Forelimb muscle (tissue), 1 donor: ENCODE measurements at regions not wholly inside any gene's neighbourhood (a gene's known extent, or its start where the extent isn't known, plus 50 kb on each side); places are given as distances from the start of the nearest gene placed in this dataset.
"Not testable (repeated sequence)": the region's sequence is repeated elsewhere in the genome, so short reads cannot be mapped to it uniquely, and the experiment has no call there.

ENCODE experiments used
- DNase-seq: peaks from one replicate; pipeline ENCODE4 v3.0.0-alpha.2; 2013; ENCODE audit warnings: low read depth

- DNase-seq: no peak
These were observed 468.1 kb downstream of the BTG1 start for GRCh38 chr12:91677556-91677955.

DNA sequence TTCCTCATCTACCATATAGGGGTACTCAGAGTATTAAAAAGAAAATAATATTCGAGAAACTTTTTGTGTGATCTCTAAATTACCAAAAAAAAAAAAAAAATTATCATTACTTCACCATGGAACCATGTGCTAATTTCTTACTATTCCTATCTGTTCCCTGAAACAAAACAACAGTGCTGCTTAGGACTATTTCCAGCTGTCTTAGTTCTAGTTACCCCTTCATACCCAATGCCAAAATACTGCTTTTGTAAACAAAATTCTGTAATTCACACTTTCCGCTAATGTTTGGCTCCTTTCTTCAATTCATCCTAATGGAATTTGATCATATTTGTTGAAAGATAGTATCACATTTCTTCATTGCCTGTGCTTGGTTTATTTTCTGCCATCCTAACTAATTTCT, 470.2 kb downstream of the BTG1 start:
- no peak for DNase-seq

- DNase-seq: no peak
These were observed 473.5 kb downstream of the BTG1 start for GRCh38 chr12:91672130-91672529.

GRCh38 chr12:91667694-91668093, 478.0 kb downstream of the BTG1 start:
- DNase-seq: no peak

DNA sequence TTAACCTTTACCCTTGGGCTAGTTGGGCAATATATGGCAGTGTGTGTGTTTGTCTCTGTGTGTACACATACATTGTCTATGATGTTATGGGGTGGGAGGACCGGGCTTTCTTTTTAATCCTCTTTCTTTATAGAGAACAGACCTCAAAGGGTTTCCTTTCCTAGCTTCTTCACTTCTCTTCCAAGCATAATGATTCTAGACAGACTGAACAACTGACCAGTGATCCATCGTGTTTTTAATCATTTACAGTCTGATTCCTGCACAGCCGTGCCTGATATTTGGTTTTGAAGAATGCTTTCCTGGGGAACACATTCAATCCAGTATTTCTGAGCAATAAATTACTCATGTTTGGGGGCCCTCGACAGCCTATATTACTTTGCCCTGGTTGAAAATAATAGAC, 481.1 kb upstream of the DCN start:
- DNase-seq: no peak

- no peak for DNase-seq
These were observed 480.7 kb upstream of the DCN start for GRCh38 chr12:91663310-91663709.

DNA sequence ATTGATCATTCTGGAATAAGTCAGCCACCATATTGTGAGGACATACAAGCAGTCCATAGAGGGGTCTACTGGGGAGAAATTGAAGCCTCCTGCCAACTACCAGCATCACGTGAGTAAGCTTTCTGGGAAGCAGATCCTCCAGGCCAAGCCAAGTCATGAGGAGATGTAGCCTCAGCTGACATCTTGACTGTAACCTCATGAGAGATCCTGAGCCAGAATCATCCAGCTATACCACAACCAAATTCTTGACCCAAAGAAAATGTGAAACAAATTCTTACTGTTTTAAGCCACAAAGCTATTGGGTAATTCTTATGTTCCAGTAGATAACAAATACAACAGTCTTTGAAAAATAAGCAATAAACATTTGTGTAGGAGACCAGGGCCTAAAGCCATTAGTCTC, 479.4 kb upstream of the DCN start:
- no peak for DNase-seq

- DNase-seq: no peak
These were observed 474.4 kb upstream of the DCN start for GRCh38 chr12:91657032-91657431.

- DNase-seq: no peak
These were observed 473.3 kb upstream of the DCN start for GRCh38 chr12:91655966-91656365.

DNA sequence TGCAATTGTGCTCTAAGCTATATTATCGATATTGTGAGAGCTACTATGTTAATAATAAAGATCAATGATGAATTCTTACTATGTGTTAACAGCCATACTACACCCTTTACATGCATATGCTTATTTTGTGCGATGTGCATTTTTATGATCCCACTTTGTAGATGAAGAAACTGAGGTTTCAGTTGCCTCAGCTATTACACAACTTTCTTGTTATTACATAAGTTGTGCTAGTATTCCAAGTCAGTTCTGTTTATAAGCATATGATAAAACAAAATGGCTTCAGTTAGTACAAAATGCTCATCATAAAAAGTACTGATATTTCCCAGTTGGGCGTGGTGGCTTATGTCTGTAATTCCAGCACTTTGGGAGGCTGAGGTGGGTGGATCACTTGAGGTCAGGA, 471.5 kb upstream of the DCN start:
- no peak for DNase-seq

DNA sequence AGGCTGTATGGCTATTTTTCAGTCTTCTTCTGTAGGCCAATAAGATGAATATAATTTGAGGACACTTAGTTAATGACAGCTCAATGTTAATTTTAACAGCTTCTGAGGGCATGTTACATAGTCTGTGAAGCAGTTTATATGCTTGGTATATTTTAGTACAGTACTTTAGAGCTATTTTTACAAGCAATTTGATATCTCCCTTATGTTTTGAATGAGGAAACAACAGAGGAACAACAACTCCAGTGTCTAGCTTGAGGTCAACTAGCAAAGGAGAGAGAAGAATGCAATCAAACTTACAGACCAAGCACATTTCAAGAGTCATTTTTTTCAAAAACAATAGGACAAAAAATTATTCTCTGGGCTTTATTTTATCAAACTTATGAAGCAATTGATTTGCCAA, 469.1 kb upstream of the DCN start:
- no peak for DNase-seq

- DNase-seq: no peak
These were observed 461.1 kb upstream of the DCN start for GRCh38 chr12:91643763-91644162.

GRCh38 chr12:91640021-91640420, 457.4 kb upstream of the DCN start:
- no peak for DNase-seq

DNA sequence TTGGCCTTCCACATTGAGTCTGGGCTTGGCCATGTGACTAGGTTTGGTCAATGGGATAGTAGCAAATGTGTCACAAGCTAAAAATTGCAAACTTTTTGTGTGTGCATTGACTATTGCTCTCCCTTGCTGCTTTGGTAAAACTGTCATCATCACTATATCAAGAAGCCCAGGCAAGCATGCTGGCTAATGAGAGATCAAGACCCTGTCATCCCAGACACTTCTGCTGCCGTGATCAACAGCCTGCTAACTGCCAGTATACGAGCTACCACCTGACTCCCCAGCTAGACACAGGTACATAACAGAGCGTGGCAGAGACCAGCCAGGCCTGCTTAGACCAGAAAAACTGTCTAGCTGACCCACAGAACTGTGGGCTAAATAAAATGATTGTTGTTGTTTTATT, 456.7 kb upstream of the DCN start:
- DNase-seq: no peak

GRCh38 chr12:91637789-91638624, 455.4 kb upstream of the DCN start:
- DNase-seq: no peak

DNA sequence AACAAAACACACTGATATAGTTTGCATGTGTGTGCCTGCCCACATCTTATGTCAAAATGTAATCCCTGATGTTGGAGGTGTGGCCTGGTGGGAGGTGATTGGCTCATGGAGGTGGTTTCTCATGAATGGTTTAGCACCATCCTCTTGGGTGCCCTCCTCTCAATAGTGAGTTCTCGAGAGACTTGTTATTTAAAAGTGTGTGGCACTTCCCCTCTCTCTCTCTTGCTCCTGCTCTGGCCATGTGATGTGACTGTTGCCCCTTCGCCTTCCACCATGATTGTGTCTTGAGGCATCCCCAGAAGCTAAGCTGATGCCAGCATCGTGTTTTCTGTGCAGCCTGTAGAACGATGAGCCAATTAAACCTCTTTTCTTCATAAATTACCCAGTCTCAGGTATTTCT, 454.1 kb upstream of the DCN start:
- DNase-seq: no peak

- not testable (repeated sequence) for DNase-seq
These were observed 451.7 kb upstream of the DCN start for GRCh38 chr12:91634386-91634713.

DNA sequence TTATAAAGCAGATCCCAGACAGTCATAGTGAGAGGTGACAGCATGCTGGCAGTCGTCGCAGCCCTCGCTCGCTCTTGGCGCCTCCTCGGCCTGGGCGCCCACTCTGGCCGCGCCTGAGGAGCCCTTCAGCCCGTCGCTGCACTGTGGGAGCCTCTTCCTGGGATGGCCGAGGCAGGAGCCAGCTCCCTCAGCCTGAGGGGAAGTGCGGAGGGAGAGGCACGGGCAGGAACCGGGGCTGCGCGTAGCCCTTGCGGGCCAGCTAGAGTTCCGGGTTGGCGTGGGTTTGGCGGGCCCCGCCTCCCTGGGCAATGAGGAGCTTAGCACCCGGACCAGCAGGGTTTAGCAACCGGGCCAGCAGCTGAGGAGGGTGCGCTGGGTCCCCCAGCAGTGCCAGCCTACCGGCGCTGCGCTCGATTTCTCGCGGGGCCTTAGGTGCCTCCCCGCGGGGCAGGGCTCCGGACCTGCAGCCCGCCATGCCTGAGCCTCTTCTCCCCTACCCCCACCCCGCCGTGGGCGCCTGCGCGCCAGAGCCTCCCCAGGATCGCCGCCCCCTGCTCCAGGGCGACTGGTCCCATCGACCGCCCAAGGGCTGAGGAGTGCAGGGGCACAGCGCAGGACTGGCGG, 451.2 kb upstream of the DCN start:
- no peak for DNase-seq

DNA sequence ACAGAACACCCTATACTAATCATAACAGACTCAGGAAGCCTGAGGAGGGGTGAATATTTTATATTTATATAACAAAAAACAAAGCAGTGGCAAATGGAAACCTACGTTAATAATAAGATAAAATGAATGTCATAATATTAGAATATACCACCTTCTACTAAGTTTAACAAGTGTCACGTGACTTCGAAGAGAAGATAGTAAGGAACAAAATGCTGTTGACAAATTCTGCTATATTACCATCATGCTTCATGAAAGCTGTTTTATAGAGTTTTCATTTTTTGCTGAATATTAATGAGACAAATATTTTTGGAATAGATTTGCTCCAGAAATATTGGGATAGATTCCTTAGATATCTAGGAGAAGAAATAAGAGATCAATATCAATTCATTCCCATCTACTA, 450.6 kb upstream of the DCN start:
- DNase-seq: no peak

DNA sequence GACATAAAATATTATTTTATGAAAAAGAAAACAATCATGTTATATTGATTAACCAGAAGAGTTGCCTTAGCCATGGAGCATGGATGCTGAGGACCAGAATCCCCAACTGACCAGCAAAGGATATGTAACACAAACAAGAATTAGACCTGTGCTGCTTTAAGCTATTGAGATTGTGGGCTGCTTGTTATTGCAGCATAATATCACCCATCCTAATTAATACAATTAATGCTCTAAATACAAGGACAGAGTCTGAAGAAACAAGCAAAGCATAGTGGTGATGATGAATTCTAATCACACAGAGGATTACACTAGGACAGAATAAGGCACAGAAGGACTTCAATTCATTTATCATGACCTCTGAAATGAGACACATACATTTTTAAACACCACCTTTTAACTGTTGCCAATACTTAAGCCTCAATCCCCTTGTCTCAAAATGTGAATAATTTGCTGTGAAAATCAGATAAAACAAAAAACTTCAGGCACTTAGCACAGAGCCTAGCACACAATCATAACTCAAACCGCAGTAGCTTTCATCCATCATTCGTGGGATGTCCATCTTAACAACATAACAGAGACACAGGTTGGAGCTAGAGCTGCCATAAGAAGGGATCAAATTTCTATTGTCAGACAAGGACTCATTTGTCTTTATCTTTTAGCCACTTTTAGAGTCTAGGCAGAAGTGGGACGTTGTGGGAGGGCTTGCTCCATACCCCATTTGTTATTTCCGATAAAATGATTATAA, 449.6 kb upstream of the DCN start:
- DNase-seq: no peak

GRCh38 chr12:91630596-91631293, 448.1 kb upstream of the DCN start:
- no peak for DNase-seq

DNA sequence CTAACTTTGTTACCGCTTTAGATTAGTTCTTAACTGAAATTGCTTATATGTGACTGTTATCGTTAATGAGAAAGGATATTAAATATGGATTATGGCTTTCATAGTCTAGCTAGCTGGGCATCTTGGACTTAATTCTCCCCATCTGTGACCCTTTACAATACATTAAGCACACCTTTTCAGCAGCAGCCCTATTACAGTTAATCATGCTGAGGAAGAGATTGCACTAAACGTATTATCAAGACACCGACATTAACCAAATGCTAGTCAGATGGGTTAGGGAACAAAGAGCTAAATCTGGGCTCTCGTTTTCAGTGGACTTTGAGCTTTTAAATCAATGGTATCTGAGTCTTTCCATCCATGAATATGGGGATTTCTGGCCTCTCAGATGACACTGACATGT, 447.5 kb upstream of the DCN start:
- DNase-seq: no peak
